HCT116 (cell line): ENCODE measurements at regions not wholly inside any gene's neighbourhood (a gene's known extent, or its start where the extent isn't known, plus 50 kb on each side); places are given as distances from the start of the nearest gene placed in this dataset.

ENCODE experiments used
- ATAC-seq: fragments of 200-7000 bp; cut with Tn5 transposase; 2 replicates; pipeline ENCODE4 v1.9.1; 2020; ENCODE audit warnings: mild to moderate bottlenecking, moderate library complexity
- BruUV-seq: library from RNA; stranded (reverse); fragments of 400-500 nt; replicated peaks from 2 replicates; lab custom pipeline; 2021; lab: Mats Ljungman, UMichigan
- CTCF ChIA-PET: fragments of 300-600 bp; sonication (Branson Sonifier 250); formaldehyde crosslinking; loops from one replicate; lab custom pipeline; 2021; ENCODE audit warnings: antibody characterized with exemption; lab: Charles Lee
- POLR2A ChIA-PET: fragments of 300-600, 350-600 bp; sonication (Branson Sonifier 250); formaldehyde crosslinking; loops from one replicate; lab custom pipeline; 2021; ENCODE audit warnings: antibody characterized with exemption; lab: Charles Lee
- RAD21 ChIA-PET, 2 experiments: fragments of 300-600 bp; sonication (Branson Sonifier 250); formaldehyde crosslinking; loops; one replicate each; lab custom pipeline; 2023; ENCODE audit warnings: low total read pairs in 2 of 2; ENCODE audit not compliant: uncharacterized antibody in 2 of 2, unreplicated experiment in 2 of 2, low non-redundant PET in 1 of 2; lab: Charles Lee
- DNase-seq: peaks from one replicate; pipeline ENCODE4 v3.0.0-alpha.2; 2010; ENCODE audit warnings: low read depth, low spot score
- H2AFZ ChIP-seq: fragments of 200-600 bp; shearing (Covaris generic), sonication (generic); 2 replicates; pipeline ENCODE4 v1.6.1; 2017; ENCODE audit warnings: low read depth, mixed run types, mixed read lengths, antibody characterized with exemption, low read length; ENCODE audit not compliant: poor library complexity, severe bottlenecking
- H3K27ac ChIP-seq: 2 replicates; pipeline ENCODE4 v1.5.1; 2012; ENCODE audit warnings: low read depth, low read length
- H3K27me3 ChIP-seq: fragments of 200-600 bp; sonication (generic); 2 replicates; pipeline ENCODE4 v1.6.1; 2016; ENCODE audit warnings: mixed run types, low read length, mixed read lengths; ENCODE audit not compliant: insufficient read depth
- H3K36me3 ChIP-seq, 2 experiments: fragments of 200-500 bp in 1 of 2; fragments of 200-600 bp in 1 of 2; sonication (Bioruptor generic) in 1 of 2; sonication (generic) in 1 of 2; 2 replicates each; pipeline versions ENCODE4 v1.5.1 to v1.6.1; 2014 to 2016; ENCODE audit warnings: low read length in 2 of 2, inconsistent platforms in 1 of 2, mixed read lengths in 1 of 2, mixed run types in 1 of 2; ENCODE audit not compliant: insufficient read depth in 2 of 2, control insufficient read depth in 1 of 2
- H3K4me1 ChIP-seq, 2 experiments: fragments of 200-600 bp in 1 of 2; sonication (generic) in 1 of 2; 2 replicates each; pipeline versions ENCODE4 v1.5.1 to v1.6.1; 2012 to 2017; ENCODE audit warnings: low read length in 2 of 2, inconsistent platforms in 1 of 2, mild to moderate bottlenecking in 1 of 2, mixed read lengths in 1 of 2, mixed run types in 1 of 2, moderate library complexity in 1 of 2; ENCODE audit not compliant: insufficient read depth in 2 of 2, control insufficient read depth in 1 of 2
- H3K4me2 ChIP-seq: fragments of 200-600 bp; sonication (generic); 2 replicates; pipeline ENCODE4 v1.6.1; 2017; ENCODE audit warnings: mixed run types, low read length, mixed read lengths
- H3K4me3 ChIP-seq, 2 experiments: fragments of 200-600 bp in 1 of 2; sonication (generic) in 1 of 2; replicated peaks in 1 of 2; 2 replicates each; pipeline ENCODE4 v1.5.1; 2011 to 2016; ENCODE audit warnings: low read length in 2 of 2, control low read depth in 1 of 2, low read depth in 1 of 2, mild to moderate bottlenecking in 1 of 2, mixed read lengths in 1 of 2, mixed run types in 1 of 2
- H3K79me2 ChIP-seq: fragments of 200-600 bp; sonication (generic); 2 replicates; pipeline ENCODE4 v1.6.1; 2017; ENCODE audit warnings: mild to moderate bottlenecking, mixed run types, low read length, moderate library complexity, mixed read lengths; ENCODE audit not compliant: insufficient read depth
- H3K9ac ChIP-seq: fragments of 200-600 bp; sonication (generic); 2 replicates; pipeline ENCODE4 v1.6.1; 2016; ENCODE audit warnings: low read length, mixed read lengths
- H3K9me2 ChIP-seq: fragments of 200-600 bp; sonication (generic), shearing (Covaris generic); 2 replicates; pipeline ENCODE4 v1.6.1; 2017; ENCODE audit warnings: mixed run types, mild to moderate bottlenecking, moderate library complexity; ENCODE audit not compliant: insufficient read depth
- H3K9me3 ChIP-seq, 2 experiments: fragments of 200-500 bp in 1 of 2; fragments of 200-600 bp in 1 of 2; sonication (Bioruptor generic) in 1 of 2; sonication (generic) in 1 of 2; 2 replicates each; pipeline ENCODE4 v1.6.1; 2014 to 2017; ENCODE audit warnings: low read length in 2 of 2, mixed read lengths in 2 of 2, inconsistent platforms in 1 of 2, low read depth in 1 of 2, mild to moderate bottlenecking in 1 of 2, mixed run types in 1 of 2, moderate library complexity in 1 of 2; ENCODE audit not compliant: control insufficient read depth in 1 of 2, insufficient read depth in 1 of 2
- H4K20me1 ChIP-seq: fragments of 200-600 bp; sonication (generic), shearing (Covaris generic); 2 replicates; pipeline ENCODE4 v1.6.1; 2017; ENCODE audit warnings: mixed run types, mild to moderate bottlenecking, moderate library complexity; ENCODE audit not compliant: insufficient read depth
- ATF3 ChIP-seq: IDR thresholded peaks from 2 replicates; pipeline ENCODE4 v1.6.1; 2012
- CBX3 ChIP-seq: IDR thresholded peaks from 2 replicates; pipeline ENCODE4 v1.6.1; 2012; ENCODE audit warnings: low read depth
- CTCF ChIP-seq, 3 experiments: fragments of 200-600 bp in 1 of 3; sonication (generic) in 1 of 3; IDR thresholded peaks in 2 of 3; conservative IDR thresholded peaks in 1 of 3; 2 replicates each; pipeline ENCODE4 v1.5.1; 2012 to 2017; ENCODE audit warnings: low read depth in 2 of 3, low read length in 2 of 3, antibody characterized with exemption in 1 of 3, borderline replicate concordance in 1 of 3, control low read depth in 1 of 3, mild to moderate bottlenecking in 1 of 3, mixed read lengths in 1 of 3, mixed run types in 1 of 3, moderate library complexity in 1 of 3; ENCODE audit not compliant: insufficient read depth in 1 of 3
- EGR1 ChIP-seq: IDR thresholded peaks from 2 replicates; pipeline ENCODE4 v1.6.1; 2012; ENCODE audit warnings: low read depth
- EZH2 ChIP-seq: fragments of 200-600 bp; sonication (generic); IDR thresholded peaks from 2 replicates; pipeline ENCODE4 v1.6.1; 2017; ENCODE audit warnings: antibody characterized with exemption, mixed run types
- EZH2phosphoT487 ChIP-seq: fragments of 200-600 bp; IDR thresholded peaks from 2 replicates; pipeline ENCODE4 v1.6.1; 2018; ENCODE audit warnings: antibody characterized with exemption, borderline replicate concordance
- FOSL1 ChIP-seq: IDR thresholded peaks from 2 replicates; pipeline ENCODE4 v1.6.1; 2012; ENCODE audit warnings: low read depth
- POLR2A ChIP-seq: IDR thresholded peaks from 2 replicates; pipeline ENCODE4 v1.7.0; 2011; ENCODE audit warnings: borderline replicate concordance; ENCODE audit not compliant: insufficient read depth, insufficient read length; ENCODE audit errors: extremely low read depth
- POLR2AphosphoS5 ChIP-seq: IDR thresholded peaks from 2 replicates; pipeline ENCODE4 v1.6.1; 2011; ENCODE audit warnings: mild to moderate bottlenecking, low read depth, low read length, moderate library complexity
- RAD21 ChIP-seq: IDR thresholded peaks from 2 replicates; pipeline ENCODE4 v1.6.1; 2012; ENCODE audit warnings: low read depth, mild to moderate bottlenecking
- SIN3A ChIP-seq: IDR thresholded peaks from 2 replicates; pipeline ENCODE4 v1.6.1; 2012; ENCODE audit warnings: low read depth
- SP1 ChIP-seq: IDR thresholded peaks from 2 replicates; pipeline ENCODE4 v1.6.1; 2012; ENCODE audit warnings: low read depth
- SRF ChIP-seq: IDR thresholded peaks from 2 replicates; pipeline ENCODE4 v1.6.1; 2012; ENCODE audit warnings: low read depth
- TCF7L2 ChIP-seq: IDR thresholded peaks from 2 replicates; pipeline ENCODE4 v1.7.0; 2011; ENCODE audit warnings: borderline replicate concordance, inconsistent platforms; ENCODE audit not compliant: insufficient read depth, insufficient read length; ENCODE audit errors: extremely low read depth
- ZFX ChIP-seq: fragments of 450-650 bp; IDR thresholded peaks from 2 replicates; pipeline ENCODE4 v1.6.1; 2017
- ZNF274 ChIP-seq: fragments of 200-500 bp; sonication (Bioruptor generic); IDR thresholded peaks from 2 replicates; pipeline ENCODE4 v1.6.1; 2014; ENCODE audit warnings: mild to moderate bottlenecking, low read depth, low read length, inconsistent platforms
- intact Hi-C: fragments of 100-400 bp; cut with micrococcal nuclease; formaldehyde crosslinking; loops from 2 replicates; pipeline ENCODE4 v1.10.0; 2022
- TF ChIP-seq, protein P1 (sequence below): IDR thresholded peaks from 2 replicates; pipeline ENCODE4 v1.6.1; 2012; ENCODE audit warnings: low read depth
- TF ChIP-seq, protein P2 (sequence below): IDR thresholded peaks from 2 replicates; pipeline ENCODE4 v1.6.1; 2011; ENCODE audit warnings: mild to moderate bottlenecking, low read length, moderate library complexity; ENCODE audit not compliant: insufficient replicate concordance; ENCODE audit errors: extremely low read depth

- no peaks in the 10 kb centered on the region for H3K27me3 ChIP-seq
- H3K9me3 ChIP-seq = no peaks in the 10 kb centered on the region
- intact Hi-C loops = no loop called here
- TF ChIP-seq SP1 (no peak), POLR2A (no peak), EZH2phosphoT487 (no peak), ZNF274 (no peak), RAD21 (no peak), SIN3A (no peak), TCF7L2 (no peak), ZFX (no peak), SRF (no peak), POLR2AphosphoS5 (no peak), CBX3 (no peak), ATF3 (no peak), FOSL1 (no peak), EZH2 (no peak), EGR1 (no peak), CTCF (IDR thresholded peaks at IDR 0.05 in 2 of 3, conservative IDR thresholded peaks at IDR 0.05 in 1 of 3; ENCODE audit: borderline replicate concordance in 1 of 3, insufficient read depth in 1 of 3, low read depth in 2 of 3, low read length in 2 of 3) (no peak)
- TF ChIP-seq, protein P1, sequence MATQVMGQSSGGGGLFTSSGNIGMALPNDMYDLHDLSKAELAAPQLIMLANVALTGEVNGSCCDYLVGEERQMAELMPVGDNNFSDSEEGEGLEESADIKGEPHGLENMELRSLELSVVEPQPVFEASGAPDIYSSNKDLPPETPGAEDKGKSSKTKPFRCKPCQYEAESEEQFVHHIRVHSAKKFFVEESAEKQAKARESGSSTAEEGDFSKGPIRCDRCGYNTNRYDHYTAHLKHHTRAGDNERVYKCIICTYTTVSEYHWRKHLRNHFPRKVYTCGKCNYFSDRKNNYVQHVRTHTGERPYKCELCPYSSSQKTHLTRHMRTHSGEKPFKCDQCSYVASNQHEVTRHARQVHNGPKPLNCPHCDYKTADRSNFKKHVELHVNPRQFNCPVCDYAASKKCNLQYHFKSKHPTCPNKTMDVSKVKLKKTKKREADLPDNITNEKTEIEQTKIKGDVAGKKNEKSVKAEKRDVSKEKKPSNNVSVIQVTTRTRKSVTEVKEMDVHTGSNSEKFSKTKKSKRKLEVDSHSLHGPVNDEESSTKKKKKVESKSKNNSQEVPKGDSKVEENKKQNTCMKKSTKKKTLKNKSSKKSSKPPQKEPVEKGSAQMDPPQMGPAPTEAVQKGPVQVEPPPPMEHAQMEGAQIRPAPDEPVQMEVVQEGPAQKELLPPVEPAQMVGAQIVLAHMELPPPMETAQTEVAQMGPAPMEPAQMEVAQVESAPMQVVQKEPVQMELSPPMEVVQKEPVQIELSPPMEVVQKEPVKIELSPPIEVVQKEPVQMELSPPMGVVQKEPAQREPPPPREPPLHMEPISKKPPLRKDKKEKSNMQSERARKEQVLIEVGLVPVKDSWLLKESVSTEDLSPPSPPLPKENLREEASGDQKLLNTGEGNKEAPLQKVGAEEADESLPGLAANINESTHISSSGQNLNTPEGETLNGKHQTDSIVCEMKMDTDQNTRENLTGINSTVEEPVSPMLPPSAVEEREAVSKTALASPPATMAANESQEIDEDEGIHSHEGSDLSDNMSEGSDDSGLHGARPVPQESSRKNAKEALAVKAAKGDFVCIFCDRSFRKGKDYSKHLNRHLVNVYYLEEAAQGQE = no peak
- TF ChIP-seq, protein P2, sequence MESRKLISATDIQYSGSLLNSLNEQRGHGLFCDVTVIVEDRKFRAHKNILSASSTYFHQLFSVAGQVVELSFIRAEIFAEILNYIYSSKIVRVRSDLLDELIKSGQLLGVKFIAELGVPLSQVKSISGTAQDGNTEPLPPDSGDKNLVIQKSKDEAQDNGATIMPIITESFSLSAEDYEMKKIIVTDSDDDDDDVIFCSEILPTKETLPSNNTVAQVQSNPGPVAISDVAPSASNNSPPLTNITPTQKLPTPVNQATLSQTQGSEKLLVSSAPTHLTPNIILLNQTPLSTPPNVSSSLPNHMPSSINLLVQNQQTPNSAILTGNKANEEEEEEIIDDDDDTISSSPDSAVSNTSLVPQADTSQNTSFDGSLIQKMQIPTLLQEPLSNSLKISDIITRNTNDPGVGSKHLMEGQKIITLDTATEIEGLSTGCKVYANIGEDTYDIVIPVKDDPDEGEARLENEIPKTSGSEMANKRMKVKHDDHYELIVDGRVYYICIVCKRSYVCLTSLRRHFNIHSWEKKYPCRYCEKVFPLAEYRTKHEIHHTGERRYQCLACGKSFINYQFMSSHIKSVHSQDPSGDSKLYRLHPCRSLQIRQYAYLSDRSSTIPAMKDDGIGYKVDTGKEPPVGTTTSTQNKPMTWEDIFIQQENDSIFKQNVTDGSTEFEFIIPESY = no peak
- no peaks in the 10 kb centered on the region for H3K36me3 ChIP-seq
- peaks cover 5 to 9% of the 10 kb centered on the region in 2 experiments; a peak in 2 of 4 replicates for H3K4me1 ChIP-seq
- ATAC-seq (no peak), DNase-seq (no peak)
- CTCF ChIA-PET = no interaction called here
- no peaks in the 10 kb centered on the region for H4K20me1 ChIP-seq
- H3K9ac ChIP-seq = no peak overlapping the region
- POLR2A ChIA-PET = interaction anchor here (0.6 kb wide), 1 partner anchor 82 kb away, joined by 5 read pairs; no protein-coding TSS in a partner anchor
- no peak overlapping the region for H3K4me3 ChIP-seq
- no peaks in the 10 kb centered on the region for H3K9me2 ChIP-seq
- H2AFZ ChIP-seq = no peak overlapping the region
- RAD21 ChIA-PET = interaction anchor here in 1 of 2 experiments (0.7 kb wide), 1 partner anchor 747 kb away, joined by 3 read pairs; no protein-coding TSS in a partner anchor
- no peak overlapping the region for H3K4me2 ChIP-seq
- no peaks in the 10 kb centered on the region for H3K79me2 ChIP-seq
- no peak overlapping the region for H3K27ac ChIP-seq
- BruUV-seq = no TSS peak
Measured at GRCh38 chr15:31230630-31231485, 95.8 kb upstream of the KLF13 start.
